Vagina (tissue), 2 donors: ENCODE measurements at regions not wholly inside any gene's neighbourhood (a gene's known extent, or its start where the extent isn't known, plus 50 kb on each side); places are given as distances from the start of the nearest gene placed in this dataset.

ENCODE experiments used
- POLR2A ChIP-seq, 2 donors: fragments of 450-650 bp; IDR thresholded peaks; one replicate each; pipeline ENCODE4 v1.6.1; 2017; ENCODE audit warnings: antibody characterized with exemption in 2 of 2, mild to moderate bottlenecking in 2 of 2, moderate library complexity in 2 of 2
- TF ChIP-seq, protein P1 (sequence below), 3 experiments: fragments of 450-650 bp in 2 of 3; fragments of 200-600 bp in 1 of 3; sonication (generic) in 1 of 3; IDR thresholded peaks; one replicate each; pipeline ENCODE4 v1.5.1; 2017 to 2019; ENCODE audit warnings: antibody characterized with exemption in 3 of 3, mild to moderate bottlenecking in 2 of 3, moderate library complexity in 2 of 3

DNA sequence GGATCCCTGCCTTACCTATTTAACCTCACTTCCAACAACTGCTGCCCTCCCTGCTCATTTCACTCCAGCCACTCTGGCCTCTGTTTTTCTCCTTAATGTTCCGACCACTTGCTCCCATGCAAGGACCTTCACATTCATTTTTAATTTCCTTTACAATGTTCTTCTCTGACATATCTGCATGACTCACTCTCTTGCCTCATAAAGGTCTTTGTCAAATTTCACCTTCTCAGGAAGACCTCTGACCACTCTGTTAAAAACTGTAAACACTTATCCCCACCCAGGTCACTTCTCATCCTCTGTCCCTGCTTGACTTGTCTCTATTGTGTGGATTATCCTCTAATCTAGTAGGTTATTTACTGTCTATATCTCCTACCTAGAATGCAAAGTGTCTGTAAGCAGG is 751.2 kb downstream of the BRINP1 start:
- TF ChIP-seq, protein P1, sequence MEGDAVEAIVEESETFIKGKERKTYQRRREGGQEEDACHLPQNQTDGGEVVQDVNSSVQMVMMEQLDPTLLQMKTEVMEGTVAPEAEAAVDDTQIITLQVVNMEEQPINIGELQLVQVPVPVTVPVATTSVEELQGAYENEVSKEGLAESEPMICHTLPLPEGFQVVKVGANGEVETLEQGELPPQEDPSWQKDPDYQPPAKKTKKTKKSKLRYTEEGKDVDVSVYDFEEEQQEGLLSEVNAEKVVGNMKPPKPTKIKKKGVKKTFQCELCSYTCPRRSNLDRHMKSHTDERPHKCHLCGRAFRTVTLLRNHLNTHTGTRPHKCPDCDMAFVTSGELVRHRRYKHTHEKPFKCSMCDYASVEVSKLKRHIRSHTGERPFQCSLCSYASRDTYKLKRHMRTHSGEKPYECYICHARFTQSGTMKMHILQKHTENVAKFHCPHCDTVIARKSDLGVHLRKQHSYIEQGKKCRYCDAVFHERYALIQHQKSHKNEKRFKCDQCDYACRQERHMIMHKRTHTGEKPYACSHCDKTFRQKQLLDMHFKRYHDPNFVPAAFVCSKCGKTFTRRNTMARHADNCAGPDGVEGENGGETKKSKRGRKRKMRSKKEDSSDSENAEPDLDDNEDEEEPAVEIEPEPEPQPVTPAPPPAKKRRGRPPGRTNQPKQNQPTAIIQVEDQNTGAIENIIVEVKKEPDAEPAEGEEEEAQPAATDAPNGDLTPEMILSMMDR (IDR thresholded peaks at IDR 0.05) = no peak
- no peak for TF ChIP-seq POLR2A (IDR thresholded peaks at IDR 0.05)
